SK-N-SH (cell line): ENCODE measurements at regions not wholly inside any gene's neighbourhood (a gene's known extent, or its start where the extent isn't known, plus 50 kb on each side); places are given as distances from the start of the nearest gene placed in this dataset.

ENCODE experiments used
- CHD2 ChIP-seq: fragments of 150-350 bp; IDR thresholded peaks from 2 replicates; pipeline ENCODE4 v1.6.1; 2018; ENCODE audit warnings: low read length; ENCODE audit not compliant: partially characterized antibody
- ELF1 ChIP-seq: IDR thresholded peaks from 2 replicates; pipeline ENCODE4 v1.4.0; 2012
- EP300 ChIP-seq, 2 experiments: IDR thresholded peaks; 2 replicates each; pipeline versions ENCODE4 v1.4.0 to v1.6.1; 2012; ENCODE audit warnings: borderline replicate concordance in 1 of 2, low read depth in 1 of 2, low read length in 1 of 2
- MEF2A ChIP-seq: IDR thresholded peaks from 2 replicates; pipeline ENCODE4 v1.4.0; 2012; ENCODE audit warnings: low read depth, borderline replicate concordance
- RFX5 ChIP-seq: IDR thresholded peaks from 2 replicates; pipeline ENCODE4 v1.6.1; 2012; ENCODE audit warnings: mild to moderate bottlenecking, improper control_type of control experiment, low read length
- RXRA ChIP-seq: IDR thresholded peaks from 2 replicates; pipeline ENCODE4 v1.4.0; 2012; ENCODE audit warnings: low read depth, mild to moderate bottlenecking, borderline replicate concordance
- TAF1 ChIP-seq: IDR thresholded peaks from 2 replicates; pipeline ENCODE4 v1.6.1; 2012; ENCODE audit warnings: low read depth, mild to moderate bottlenecking, low read length, moderate library complexity, borderline replicate concordance
- TF ChIP-seq, protein P1 (sequence below): IDR thresholded peaks from 2 replicates; pipeline ENCODE4 v1.4.0; 2012; ENCODE audit warnings: low read depth
- TF ChIP-seq, protein P2 (sequence below): IDR thresholded peaks from 2 replicates; pipeline ENCODE4 v1.4.0; 2012; ENCODE audit warnings: low read depth, borderline replicate concordance
- TF ChIP-seq, protein P3 (sequence below): fragments of 200-600 bp; sonication (generic); IDR thresholded peaks from 2 replicates; pipeline ENCODE4 v1.6.1; 2017; ENCODE audit warnings: antibody characterized with exemption, mild to moderate bottlenecking, moderate library complexity
- TF ChIP-seq, protein P4 (sequence below): fragments of 150-350 bp; IDR thresholded peaks from 2 replicates; pipeline ENCODE4 v1.6.1; 2016; ENCODE audit warnings: mild to moderate bottlenecking, low read depth, low read length
- TF ChIP-seq, protein P5 (sequence below): IDR thresholded peaks from 2 replicates; pipeline ENCODE4 v1.4.0; 2012; ENCODE audit warnings: low read depth, borderline replicate concordance
- TF ChIP-seq, protein P6 (sequence below): IDR thresholded peaks from 2 replicates; pipeline ENCODE4 v1.6.1; 2012; ENCODE audit warnings: mild to moderate bottlenecking, low read depth, low read length, moderate library complexity

DNA sequence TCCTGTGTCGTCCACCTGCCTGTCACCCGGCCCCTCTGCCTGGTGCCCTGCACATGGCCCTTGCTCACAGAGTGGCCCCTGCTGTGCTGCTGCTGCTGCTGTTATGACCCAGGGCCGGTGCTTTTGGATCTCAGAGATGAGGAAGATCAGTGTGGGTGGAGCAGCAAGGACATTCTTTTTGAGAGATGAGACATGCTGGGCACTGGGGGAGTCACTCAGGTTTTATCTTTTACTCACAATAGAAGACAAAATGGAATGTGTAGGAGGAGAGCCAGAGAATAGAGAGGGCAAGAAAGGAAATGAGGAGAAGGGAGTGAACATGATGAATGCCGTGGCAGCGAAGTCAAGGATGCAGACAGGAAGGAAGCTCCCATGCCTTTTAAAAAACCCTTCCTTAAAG, 611.5 kb upstream of the DPP6 start:
- TF ChIP-seq, protein P1, sequence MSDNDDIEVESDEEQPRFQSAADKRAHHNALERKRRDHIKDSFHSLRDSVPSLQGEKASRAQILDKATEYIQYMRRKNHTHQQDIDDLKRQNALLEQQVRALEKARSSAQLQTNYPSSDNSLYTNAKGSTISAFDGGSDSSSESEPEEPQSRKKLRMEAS = no peak
- TF ChIP-seq, protein P2, sequence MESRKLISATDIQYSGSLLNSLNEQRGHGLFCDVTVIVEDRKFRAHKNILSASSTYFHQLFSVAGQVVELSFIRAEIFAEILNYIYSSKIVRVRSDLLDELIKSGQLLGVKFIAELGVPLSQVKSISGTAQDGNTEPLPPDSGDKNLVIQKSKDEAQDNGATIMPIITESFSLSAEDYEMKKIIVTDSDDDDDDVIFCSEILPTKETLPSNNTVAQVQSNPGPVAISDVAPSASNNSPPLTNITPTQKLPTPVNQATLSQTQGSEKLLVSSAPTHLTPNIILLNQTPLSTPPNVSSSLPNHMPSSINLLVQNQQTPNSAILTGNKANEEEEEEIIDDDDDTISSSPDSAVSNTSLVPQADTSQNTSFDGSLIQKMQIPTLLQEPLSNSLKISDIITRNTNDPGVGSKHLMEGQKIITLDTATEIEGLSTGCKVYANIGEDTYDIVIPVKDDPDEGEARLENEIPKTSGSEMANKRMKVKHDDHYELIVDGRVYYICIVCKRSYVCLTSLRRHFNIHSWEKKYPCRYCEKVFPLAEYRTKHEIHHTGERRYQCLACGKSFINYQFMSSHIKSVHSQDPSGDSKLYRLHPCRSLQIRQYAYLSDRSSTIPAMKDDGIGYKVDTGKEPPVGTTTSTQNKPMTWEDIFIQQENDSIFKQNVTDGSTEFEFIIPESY = no peak
- no peak for TF ChIP-seq RXRA
- TF ChIP-seq, protein P3, sequence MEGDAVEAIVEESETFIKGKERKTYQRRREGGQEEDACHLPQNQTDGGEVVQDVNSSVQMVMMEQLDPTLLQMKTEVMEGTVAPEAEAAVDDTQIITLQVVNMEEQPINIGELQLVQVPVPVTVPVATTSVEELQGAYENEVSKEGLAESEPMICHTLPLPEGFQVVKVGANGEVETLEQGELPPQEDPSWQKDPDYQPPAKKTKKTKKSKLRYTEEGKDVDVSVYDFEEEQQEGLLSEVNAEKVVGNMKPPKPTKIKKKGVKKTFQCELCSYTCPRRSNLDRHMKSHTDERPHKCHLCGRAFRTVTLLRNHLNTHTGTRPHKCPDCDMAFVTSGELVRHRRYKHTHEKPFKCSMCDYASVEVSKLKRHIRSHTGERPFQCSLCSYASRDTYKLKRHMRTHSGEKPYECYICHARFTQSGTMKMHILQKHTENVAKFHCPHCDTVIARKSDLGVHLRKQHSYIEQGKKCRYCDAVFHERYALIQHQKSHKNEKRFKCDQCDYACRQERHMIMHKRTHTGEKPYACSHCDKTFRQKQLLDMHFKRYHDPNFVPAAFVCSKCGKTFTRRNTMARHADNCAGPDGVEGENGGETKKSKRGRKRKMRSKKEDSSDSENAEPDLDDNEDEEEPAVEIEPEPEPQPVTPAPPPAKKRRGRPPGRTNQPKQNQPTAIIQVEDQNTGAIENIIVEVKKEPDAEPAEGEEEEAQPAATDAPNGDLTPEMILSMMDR = no peak
- TF ChIP-seq ELF1 = no peak
- no peak for TF ChIP-seq MEF2A
- no peak for TF ChIP-seq EP300 (IDR thresholded peaks at IDR 0.05; ENCODE audit: borderline replicate concordance in 1 of 2, low read depth in 1 of 2, low read length in 1 of 2)
- TF ChIP-seq TAF1 = no peak
- TF ChIP-seq, protein P4, sequence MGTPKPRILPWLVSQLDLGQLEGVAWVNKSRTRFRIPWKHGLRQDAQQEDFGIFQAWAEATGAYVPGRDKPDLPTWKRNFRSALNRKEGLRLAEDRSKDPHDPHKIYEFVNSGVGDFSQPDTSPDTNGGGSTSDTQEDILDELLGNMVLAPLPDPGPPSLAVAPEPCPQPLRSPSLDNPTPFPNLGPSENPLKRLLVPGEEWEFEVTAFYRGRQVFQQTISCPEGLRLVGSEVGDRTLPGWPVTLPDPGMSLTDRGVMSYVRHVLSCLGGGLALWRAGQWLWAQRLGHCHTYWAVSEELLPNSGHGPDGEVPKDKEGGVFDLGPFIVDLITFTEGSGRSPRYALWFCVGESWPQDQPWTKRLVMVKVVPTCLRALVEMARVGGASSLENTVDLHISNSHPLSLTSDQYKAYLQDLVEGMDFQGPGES = no peak
- TF ChIP-seq, protein P5, sequence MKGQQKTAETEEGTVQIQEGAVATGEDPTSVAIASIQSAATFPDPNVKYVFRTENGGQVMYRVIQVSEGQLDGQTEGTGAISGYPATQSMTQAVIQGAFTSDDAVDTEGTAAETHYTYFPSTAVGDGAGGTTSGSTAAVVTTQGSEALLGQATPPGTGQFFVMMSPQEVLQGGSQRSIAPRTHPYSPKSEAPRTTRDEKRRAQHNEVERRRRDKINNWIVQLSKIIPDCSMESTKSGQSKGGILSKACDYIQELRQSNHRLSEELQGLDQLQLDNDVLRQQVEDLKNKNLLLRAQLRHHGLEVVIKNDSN = no peak
- no peak for TF ChIP-seq CHD2
- TF ChIP-seq RFX5 = no peak
- TF ChIP-seq, protein P6, sequence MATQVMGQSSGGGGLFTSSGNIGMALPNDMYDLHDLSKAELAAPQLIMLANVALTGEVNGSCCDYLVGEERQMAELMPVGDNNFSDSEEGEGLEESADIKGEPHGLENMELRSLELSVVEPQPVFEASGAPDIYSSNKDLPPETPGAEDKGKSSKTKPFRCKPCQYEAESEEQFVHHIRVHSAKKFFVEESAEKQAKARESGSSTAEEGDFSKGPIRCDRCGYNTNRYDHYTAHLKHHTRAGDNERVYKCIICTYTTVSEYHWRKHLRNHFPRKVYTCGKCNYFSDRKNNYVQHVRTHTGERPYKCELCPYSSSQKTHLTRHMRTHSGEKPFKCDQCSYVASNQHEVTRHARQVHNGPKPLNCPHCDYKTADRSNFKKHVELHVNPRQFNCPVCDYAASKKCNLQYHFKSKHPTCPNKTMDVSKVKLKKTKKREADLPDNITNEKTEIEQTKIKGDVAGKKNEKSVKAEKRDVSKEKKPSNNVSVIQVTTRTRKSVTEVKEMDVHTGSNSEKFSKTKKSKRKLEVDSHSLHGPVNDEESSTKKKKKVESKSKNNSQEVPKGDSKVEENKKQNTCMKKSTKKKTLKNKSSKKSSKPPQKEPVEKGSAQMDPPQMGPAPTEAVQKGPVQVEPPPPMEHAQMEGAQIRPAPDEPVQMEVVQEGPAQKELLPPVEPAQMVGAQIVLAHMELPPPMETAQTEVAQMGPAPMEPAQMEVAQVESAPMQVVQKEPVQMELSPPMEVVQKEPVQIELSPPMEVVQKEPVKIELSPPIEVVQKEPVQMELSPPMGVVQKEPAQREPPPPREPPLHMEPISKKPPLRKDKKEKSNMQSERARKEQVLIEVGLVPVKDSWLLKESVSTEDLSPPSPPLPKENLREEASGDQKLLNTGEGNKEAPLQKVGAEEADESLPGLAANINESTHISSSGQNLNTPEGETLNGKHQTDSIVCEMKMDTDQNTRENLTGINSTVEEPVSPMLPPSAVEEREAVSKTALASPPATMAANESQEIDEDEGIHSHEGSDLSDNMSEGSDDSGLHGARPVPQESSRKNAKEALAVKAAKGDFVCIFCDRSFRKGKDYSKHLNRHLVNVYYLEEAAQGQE = no peak
